ENCODE measurements at regions not wholly inside any gene's neighbourhood (a gene's known extent, or its start where the extent isn't known, plus 50 kb on each side); places are given as distances from the start of the nearest gene placed in this dataset.
"Not testable (repeated sequence)": the region's sequence is repeated elsewhere in the genome, so short reads cannot be mapped to it uniquely, and the experiment has no call there.

DNA sequence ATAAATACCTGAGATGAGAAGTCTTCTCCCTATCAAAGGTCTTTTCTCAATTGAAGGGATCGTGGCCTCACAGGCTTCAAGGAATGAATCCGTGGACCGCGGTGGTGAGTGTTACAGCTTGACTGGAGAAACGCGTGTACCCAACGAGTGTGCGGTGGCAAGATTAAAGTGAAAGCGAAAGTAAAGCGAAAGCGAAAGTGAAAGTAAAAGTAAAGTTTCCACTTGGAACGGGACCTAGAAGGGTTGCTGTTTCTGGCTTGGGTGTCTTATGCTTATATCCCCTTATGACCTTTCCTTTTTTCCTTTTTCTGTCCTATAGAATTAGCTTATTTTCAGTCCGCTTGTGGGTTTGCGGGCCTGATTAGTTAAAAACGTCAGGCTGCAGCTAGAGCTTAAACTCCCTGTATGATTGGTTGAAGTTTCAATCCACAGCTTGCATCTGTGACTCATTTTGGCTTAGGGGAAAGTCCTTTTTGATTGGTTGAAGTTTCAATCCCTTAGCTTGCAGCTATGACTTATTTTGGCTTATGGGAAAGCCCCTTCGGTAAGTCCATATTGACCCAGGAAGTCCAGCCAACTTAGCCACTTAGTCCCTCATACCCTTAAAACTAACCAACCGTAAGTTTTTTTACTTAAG lies 924.3 kb upstream of the CDH10 start:
- DNase-seq = no peak

DNA sequence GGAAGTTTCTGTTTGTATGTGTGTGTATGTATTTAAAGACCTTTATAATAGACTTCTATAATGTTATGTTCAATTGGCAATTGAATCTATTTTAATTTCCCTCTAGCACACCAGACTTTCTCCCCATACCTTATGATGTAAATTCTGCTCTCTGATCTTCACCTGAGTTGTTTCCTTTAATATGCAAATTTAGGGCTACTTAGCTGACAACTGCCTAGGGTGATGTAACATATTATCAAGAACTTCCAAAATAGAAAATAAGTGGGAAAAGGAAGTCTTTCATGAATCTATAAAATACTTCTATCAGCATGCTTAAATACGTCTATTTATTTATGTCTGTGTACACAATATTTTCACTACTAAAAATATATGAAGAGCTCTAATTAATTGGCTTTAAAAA lies 923.5 kb upstream of the CDH10 start:
- DNase-seq = no peak

DNA sequence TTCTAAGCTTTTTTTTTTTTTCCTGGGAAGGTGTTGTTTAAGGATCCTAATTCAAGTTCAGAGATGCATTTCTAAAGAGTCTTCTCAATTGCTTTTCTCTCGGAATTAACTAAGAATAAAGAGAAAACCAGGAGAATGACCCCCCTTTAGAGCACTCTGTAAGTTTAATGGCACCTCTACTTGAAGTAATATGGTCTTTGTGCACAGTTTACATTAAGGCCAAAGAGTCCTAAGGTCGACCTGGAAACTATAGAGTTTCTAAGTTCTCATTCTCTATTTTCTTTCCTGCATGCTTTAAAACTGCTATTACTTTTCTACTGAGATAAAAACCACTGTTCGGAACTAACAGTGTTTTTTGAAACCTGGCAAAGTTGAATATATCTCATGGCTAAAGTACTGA lies 923.1 kb upstream of the CDH10 start:
- DNase-seq = no peak

DNA sequence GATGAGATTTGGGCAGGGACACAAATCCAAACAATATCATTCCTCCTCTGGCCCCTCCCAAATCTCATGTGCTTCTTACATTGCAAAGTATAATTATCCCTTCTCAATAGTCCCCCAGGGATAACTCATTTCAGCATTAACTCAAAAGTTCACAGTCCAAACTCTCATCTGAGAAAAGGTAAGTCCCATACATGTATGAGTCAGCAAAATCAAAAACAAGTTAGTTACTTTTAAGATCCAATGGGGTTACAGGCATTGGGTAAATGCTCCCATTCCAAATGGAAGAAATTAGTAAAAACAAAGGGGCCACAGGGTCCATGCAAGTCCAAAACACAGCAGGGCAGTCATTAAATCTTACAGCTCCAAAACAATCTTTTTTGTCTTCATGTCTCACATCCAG lies 917.9 kb upstream of the CDH10 start:
- no peak for DNase-seq

DNA sequence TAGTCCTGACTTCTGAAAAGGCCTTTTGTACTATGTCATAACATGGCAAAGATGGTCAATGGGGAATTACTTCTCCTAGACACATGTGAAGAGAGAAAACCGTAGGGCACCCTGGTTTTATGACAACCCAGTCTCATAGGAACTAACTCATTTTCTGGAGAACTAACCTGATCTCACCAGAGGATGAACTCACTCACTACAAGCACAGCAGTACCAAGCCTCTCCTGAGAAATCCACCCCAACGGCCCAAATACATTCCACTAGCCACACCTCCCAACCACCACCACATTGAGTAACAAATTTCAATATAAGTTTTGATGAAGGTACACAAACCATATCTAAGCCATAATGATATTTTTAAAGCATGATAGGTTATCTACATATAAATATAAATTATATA lies 909.3 kb upstream of the CDH10 start:
- no peak for DNase-seq

DNA sequence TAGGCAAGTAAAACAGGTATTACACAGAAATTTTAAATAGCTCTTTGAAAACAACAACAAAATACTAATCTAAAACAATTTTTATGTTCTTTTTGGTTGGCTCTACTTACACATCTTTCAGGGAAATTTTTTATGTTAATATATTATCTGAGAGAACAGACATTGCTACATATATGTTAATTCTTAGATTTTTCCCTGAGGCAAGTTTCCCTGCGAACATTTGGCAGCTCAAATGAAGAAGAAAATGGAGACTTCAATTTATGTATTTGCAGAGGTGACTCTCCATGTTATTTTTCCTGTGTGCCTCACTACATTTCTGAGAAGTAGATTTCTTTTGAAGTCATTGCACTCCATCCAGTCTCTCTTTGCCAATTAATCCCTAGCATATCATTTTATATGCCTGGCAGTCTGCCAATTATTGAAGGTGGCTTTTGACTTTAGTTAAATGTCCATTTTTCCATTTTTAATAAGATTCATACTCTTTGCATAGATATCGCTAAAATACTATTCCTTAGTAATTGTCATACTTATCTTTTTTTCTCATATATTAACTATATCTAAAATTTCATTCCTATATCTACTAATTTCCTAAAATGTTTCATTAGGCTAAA lies 908.2 kb upstream of the CDH10 start:
- DNase-seq = no peak

DNA sequence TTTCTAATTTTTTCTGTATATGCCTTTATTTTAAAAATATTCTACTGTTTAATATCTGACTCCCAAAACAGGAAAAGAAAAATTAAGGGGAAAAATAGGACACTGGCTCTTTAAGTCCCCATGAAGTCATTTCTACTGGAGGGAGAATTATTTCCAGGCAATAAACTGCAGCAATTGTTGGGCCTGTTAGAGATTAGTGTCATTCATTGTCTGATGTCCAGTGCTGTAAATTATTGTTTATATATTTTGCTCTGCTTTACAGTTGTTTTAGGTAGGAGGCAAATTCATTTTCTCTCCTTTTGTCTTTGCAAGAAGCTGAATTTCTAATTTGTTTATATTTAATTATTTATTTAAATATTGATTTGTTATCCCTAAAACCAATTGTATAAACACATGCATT lies 906.0 kb upstream of the CDH10 start:
- no peak for DNase-seq

DNA sequence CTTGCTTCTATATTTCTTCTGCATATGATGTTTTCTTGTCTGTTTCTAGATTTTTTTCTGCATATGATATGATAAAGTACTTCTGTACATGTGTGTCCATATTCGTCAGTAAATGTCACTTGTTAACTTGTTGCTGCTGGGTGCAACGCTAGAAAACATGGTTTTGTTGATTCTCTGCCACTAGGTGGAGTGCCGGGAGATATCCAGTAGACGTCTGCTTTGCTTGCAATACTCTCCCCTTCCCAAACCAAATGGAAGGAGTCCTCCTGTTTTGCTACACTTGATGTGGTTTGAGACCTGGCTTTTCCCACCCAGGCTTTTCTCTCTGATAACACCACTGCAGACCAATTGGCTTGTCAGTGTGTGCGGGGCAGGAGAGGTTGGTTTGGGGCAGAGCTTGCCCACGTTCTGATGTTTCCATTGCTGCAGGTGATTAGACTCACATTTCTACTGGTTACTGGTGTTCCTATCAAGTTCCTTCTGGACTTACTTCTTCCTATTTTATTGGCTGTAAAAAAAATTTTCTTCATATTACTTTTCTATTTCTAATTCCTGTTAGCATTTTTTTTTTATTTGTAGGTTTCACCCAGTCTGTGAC lies 900.0 kb upstream of the CDH10 start:
- no peak for DNase-seq

DNA sequence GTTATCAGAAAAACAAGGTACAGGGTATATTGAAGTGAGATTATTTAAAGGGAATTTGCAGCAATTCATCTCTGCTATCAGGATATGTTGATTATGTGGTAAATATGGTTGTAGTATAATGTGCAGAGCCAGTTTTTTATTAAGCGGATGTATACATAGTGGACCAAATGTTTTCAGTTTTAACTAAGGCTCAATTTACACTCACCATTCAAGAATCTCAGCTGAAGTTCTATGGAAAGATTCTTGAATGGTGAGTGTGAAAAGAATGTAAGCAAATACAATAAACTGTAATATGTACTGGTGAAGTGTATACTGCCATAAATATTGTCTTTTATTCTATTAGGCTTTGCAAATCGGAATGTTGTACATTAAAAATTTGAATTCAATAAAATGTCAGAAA lies 895.9 kb upstream of the CDH10 start:
- DNase-seq = no peak

DNA sequence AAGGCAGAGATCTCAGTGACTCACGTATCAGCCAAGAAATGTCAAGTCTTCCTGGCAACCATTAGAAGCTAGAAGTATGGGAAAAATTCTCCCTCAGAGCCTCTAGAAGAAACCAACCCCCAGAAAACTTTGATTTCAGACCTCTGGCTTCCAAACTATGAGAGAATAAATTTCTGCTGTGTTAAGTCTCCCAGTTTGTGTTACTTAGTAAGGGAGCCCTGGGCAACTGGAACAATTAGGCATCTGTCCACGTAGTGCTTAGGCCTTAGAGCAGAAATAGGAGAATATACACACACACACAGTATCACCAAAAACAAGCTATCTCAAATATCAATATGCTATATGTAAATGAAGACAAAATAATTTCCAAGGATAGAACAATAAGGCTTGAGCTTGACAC lies 894.8 kb upstream of the CDH10 start:
- no peak for DNase-seq

DNA sequence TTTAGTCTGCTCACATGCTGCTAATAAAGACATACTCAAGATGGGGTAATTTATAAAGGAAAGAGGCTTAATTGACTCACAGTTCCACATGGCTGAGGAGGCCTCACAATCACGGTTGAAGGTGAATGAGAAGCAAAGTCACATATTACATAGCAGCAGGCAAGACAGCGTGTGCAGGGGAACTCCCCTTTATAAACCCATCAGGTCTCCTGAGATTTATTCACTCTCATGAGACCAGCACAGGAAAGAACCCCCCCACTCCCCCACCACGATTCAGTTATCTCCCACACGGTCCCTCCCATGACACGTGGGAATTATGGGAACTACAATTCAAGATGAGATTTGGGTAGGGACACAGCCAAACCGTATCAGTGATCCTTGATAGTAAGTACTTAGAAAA lies 891.7 kb upstream of the CDH10 start:
- DNase-seq = not testable (repeated sequence)

DNA sequence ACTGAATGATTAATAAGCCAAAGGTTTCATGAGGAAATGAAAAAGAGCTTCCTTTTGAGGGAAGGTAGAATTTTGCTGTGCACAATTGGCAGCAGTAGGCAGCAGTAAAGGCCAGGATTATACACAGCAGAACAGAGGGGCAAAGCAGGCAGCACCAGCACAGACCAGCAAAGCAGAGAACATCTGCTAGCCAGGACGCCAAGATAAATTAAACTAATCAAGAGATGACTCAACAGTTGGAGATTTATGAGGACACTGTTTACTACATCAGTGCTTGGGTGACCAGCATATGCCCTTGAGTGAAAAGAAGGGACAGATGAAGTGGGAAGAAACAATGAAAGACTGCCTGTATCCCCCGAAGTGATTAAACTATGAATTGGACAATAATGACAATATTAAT lies 871.4 kb upstream of the CDH10 start:
- no peak for DNase-seq

DNA sequence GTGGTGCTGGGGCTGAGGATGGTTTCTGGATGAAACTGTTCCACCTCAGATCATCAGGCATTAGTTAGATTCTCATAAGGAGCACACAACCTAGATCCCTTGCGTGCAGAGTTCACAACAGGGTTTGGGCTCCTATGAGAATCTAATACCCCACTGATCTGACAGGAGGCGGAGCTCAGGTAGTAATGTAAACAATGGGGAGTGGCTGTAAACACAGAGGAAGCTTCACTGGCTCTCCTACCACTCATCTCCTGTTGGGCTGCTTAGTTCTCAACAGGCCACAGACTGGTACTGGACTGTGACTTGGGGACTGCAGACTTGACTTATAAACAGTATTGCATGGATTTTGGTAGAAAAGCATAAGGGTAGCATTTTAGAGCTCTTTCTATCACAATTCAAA lies 870.7 kb upstream of the CDH10 start:
- no peak for DNase-seq

DNA sequence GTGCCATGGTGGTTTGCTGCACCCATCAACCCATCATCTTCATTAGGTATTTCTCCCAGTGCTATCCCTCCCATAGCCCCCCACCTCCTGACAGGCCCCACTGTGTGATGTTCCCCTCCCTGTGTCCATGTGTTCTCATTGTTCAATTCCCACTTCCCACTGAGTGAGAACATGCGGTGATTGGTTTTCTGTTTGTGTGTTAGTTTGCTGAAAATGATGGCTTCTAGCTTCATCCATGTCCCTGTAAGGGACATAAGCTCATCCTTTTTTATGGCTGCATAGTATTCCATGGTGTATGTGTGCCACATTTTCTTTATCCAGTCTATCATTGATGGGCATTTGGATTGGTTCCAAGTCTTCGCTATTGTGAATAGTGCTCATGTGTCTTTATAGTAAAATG lies 865.9 kb upstream of the CDH10 start:
- not testable (repeated sequence) for DNase-seq

DNA sequence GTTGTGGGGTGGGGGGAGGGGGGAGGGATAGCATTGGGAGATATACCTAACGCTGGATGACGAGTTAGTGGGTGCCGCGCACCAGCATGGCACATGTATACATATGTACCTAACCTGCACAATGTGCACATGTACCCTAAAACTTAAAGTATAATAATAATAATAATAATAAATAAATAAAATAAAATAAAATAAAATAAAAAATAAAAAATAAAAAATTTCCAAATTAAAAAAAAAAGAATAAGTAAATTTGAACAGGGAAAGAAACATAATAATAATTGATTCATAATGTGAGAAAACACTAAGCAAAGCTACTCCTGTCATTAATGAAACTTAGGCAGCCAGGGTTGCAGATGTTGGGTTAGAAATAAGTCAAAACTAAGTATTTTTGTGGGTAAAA lies 863.2 kb upstream of the CDH10 start:
- DNase-seq = not testable (repeated sequence)

DNA sequence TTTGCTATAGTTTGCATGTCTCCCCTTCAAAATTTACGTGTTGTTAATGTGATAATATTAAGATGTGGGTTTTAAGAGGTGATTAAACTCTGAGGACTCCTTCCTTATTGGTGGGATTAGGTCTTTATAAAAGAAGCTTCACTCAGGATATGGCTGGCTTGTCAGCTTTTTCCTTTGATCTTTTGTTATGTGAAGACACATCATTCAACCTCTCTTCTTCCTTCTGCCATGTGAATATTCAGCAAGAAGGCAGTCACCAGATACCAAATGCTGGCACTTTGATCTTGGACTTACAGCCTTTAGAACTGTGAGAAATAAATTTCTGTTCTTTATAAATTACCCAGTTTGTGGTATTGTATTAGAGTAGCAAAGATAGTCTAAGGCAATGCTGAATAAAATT lies 855.9 kb upstream of the CDH10 start:
- no peak for DNase-seq

DNA sequence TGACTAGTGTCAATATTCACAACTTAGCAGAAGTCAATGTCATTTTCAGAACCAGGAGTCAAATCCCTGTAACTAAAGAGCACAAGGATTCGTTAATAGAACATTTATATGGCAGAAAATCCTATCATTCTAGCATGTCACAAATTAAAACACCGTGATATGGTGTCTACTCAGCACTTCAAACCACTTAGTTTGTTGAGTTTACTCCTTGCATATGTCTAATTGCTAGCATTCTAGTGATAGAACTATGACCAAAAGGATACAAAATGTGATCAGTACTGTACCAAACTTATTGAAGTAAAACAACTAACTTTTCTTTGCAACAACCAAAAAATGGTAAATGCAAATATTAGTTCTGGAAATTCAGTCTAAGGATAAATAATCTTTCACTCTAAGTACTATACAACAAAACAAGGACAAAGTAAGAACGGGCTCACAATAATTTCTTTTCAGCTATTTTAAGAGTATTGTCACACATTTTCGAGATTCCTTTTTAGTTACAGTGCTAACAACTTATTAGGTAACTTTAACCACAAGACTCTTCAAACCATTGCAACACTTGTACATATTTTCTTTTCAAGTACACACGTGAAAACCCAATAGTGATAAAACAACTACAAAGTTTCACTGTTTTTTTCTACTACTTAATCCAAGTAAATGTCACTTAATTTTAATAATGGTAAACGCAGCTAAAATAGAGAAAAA lies 845.2 kb upstream of the CDH10 start:
- DNase-seq = no peak

DNA sequence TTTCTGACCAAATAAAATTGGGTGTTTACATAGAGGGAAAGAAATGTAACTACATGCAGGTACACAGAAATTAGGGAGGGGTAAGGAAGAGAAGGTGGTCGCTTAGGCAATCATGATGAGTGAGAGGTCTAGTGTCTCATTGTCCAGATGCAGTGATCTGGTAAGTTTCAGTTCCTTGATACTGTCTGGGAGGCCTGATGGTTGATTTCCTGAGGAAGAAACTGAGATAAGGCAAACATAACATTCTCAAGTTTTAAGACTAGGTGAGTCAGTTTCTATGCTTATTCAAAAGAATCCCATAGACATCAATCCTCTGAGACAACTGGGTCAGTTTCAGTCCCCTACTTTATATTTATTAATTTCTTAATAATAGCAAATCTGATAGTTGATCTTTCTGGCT lies 843.3 kb upstream of the CDH10 start:
- no peak for DNase-seq

DNA sequence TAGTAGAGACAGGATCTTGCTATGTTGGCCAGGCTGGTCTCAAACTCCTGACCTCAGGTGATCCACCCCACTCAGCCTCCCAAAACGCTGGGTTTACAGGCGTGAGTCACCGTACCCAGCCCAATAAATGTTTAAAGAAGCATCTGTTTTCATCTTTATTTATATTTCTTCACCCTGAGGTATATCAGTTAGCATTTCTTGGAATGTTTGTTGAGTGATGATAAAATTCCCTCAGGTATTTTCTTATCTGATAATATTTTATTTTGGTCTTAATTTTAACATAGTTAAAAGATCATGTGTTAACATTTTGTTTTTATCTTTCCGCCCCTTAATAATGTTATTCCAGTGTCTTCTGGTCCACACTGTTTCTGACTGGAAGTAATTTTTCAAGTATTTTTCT lies 839.6 kb upstream of the CDH10 start:
- DNase-seq = no peak

DNA sequence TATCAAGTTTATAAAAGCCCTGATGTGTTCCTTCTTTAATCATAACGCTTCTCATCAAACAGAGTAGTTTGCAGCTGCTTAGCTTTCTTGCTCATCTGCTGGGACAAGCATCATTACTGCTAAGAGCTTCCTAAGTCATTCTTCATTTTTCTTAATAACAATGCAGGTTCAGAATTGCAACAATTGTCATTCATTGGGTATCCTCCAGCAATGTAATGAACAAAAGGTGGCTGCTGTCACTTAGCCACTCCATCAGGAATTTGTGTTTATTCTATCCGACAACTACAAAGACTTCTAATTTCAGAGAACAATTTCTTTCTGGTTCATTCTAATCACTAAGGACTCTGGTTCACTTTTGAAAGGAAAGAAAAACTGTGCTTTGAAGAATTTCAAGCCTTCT lies 836.7 kb upstream of the CDH10 start:
- DNase-seq = no peak

DNA sequence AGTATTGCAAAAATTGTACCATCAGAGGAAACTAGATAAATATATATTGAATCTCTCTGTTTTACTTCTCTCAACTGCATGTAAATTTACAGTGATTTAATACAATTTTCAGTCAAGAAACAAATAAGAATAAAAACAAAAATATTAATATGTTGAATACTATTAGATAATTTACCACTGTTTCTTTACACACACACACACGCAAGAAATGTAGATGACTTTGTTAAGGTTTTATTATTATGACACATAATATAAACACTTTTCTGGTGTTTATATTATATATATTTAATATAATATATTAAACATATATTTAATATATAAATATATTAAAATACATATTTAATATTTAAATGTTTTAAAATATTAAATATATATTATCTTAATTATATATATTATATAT lies 814.3 kb upstream of the CDH10 start:
- no peak for DNase-seq

DNA sequence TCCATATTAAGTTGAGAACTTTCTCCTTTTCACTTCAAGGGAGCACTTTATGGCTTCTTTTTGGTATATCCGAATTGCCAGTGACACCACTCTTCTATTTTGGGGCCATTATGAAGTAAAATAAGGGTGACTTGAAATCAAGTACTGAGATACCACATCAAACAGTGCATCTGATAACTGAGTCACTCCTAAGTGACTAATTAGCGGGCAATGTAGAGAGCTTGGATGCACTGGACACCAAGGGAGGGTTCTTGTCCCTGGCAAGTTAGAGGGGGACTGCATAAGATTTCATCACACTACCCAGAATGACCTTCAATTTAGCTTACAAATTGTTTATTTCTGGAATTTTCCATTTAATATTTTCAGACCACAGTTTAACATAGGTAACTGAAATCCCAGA lies 813.9 kb upstream of the CDH10 start:
- no peak for DNase-seq

DNA sequence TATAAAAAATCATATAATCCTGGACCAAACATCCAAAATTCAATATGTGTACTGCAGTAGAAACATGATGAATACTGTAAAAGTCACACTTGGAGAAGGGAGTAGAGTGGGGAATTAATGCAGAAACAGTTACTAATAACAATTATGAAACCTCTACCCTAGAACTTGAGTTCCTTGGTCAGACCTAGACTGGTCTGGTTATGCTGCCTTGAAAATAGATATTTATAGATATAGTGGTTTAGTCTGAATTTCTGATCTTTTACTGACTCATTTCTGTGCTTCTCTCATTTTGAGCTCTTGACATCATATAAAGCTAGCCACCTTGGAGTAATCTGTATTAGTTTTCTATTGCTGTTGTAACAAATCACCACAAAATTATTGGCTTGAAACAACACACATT lies 808.7 kb upstream of the CDH10 start:
- DNase-seq = no peak

DNA sequence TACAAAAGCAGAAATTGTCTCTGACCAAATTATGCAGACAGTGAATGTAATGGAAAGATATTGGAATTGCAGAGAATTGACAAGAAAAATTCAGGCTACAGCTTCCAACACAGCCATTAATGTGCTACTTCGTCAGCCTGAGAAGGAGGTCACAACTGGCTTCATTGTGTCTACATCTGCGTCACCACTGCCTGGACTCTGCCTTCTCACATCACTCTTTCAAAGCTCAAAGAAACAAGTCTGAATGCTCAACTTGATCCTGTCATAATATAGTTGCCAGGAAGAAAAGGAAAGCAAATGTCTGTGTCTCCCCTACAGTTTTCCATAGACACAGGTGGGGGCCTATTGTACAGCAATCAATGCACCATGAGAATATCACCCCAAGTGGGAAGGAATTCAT lies 806.5 kb upstream of the CDH10 start:
- no peak for DNase-seq
